ENCODE measurements at regions not wholly inside any gene's neighbourhood (a gene's known extent, or its start where the extent isn't known, plus 50 kb on each side); places are given as distances from the start of the nearest gene placed in this dataset.

GRCh38 chr2:33891616-33892015, 292.5 kb upstream of the FAM98A start:
- H4K20me1 ChIP-seq (ENCODE audit: control insufficient read depth, insufficient read depth), result no peaks in the 10 kb centered on the region
- no peaks in the 10 kb centered on the region for H3K36me3 ChIP-seq (ENCODE audit: control insufficient read depth in 2 of 2, insufficient read depth in 2 of 2, low read length in 1 of 2)
- H3K27ac ChIP-seq (ENCODE audit: control insufficient read depth, insufficient read depth), result no peak overlapping the region
- ChIA-PET POLR2A (no interaction called here), CTCF (no interaction called here), RAD21 (ENCODE audit: unreplicated experiment) (no interaction called here), SMC1A (ENCODE audit: uncharacterized antibody, unreplicated experiment) (no interaction called here)
- H3K79me2 ChIP-seq (ENCODE audit: control insufficient read depth, insufficient read depth, low read length), result no peaks in the 10 kb centered on the region
- ATAC-seq (no peak), FAIRE-seq (no peak), DNase-seq (ENCODE audit: low read depth, low spot score) (no peak)
- H3K9me3 ChIP-seq (replicated peaks; ENCODE audit: control insufficient read depth, insufficient read depth, low read length), result no peaks in the 10 kb centered on the region
- H3K4me2 ChIP-seq (ENCODE audit: control insufficient read depth, insufficient read depth), result no peak overlapping the region
- TF ChIP-seq ATF7 (IDR thresholded peaks at IDR 0.05; ENCODE audit: low read depth) (no peak), EGR1 (IDR thresholded peaks at IDR 0.05; ENCODE audit: borderline replicate concordance in 1 of 2, low read depth in 2 of 2, low read length in 2 of 2) (no peak), EZH2 (IDR thresholded peaks at IDR 0.05; ENCODE audit: borderline replicate concordance, control insufficient read depth, low read depth, low read length) (no peak), RAD51 (IDR thresholded peaks at IDR 0.05) (no peak), PAX8 (IDR thresholded peaks at IDR 0.05) (no peak), TAF1 (IDR thresholded peaks at IDR 0.05; ENCODE audit: borderline replicate concordance, low read depth, low read length) (no peak), SPI1 (IDR thresholded peaks at IDR 0.05; ENCODE audit: borderline replicate concordance, insufficient read depth, low read depth, low read length) (no peak), SIN3A (IDR thresholded peaks at IDR 0.05; ENCODE audit: low read depth, low read length) (no peak), MTA3 (IDR thresholded peaks at IDR 0.05; ENCODE audit: borderline replicate concordance, low read length) (no peak)
- TF ChIP-seq, protein P1, sequence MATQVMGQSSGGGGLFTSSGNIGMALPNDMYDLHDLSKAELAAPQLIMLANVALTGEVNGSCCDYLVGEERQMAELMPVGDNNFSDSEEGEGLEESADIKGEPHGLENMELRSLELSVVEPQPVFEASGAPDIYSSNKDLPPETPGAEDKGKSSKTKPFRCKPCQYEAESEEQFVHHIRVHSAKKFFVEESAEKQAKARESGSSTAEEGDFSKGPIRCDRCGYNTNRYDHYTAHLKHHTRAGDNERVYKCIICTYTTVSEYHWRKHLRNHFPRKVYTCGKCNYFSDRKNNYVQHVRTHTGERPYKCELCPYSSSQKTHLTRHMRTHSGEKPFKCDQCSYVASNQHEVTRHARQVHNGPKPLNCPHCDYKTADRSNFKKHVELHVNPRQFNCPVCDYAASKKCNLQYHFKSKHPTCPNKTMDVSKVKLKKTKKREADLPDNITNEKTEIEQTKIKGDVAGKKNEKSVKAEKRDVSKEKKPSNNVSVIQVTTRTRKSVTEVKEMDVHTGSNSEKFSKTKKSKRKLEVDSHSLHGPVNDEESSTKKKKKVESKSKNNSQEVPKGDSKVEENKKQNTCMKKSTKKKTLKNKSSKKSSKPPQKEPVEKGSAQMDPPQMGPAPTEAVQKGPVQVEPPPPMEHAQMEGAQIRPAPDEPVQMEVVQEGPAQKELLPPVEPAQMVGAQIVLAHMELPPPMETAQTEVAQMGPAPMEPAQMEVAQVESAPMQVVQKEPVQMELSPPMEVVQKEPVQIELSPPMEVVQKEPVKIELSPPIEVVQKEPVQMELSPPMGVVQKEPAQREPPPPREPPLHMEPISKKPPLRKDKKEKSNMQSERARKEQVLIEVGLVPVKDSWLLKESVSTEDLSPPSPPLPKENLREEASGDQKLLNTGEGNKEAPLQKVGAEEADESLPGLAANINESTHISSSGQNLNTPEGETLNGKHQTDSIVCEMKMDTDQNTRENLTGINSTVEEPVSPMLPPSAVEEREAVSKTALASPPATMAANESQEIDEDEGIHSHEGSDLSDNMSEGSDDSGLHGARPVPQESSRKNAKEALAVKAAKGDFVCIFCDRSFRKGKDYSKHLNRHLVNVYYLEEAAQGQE (IDR thresholded peaks at IDR 0.05; ENCODE audit: low read depth, low read length), result no peak
- in situ Hi-C loops (cut with MboI), result no loop called here
- 23% methylated on average over 4 of the region's 4 CpGs for WGBS (ENCODE audit: insufficient coverage, insufficient replicate concordance, low lambda C conversion rate, missing lambda C conversion rate)
- intact Hi-C loops (cut with micrococcal nuclease; ENCODE audit: unreplicated experiment), result no loop called here
- H3K9ac ChIP-seq (ENCODE audit: control insufficient read depth, insufficient read depth, low read length), result no peak overlapping the region
- H3K4me1 ChIP-seq (ENCODE audit: control insufficient read depth, insufficient read depth, low read length), result no peaks in the 10 kb centered on the region
- H3K27me3 ChIP-seq (replicated peaks in 1 of 2; ENCODE audit: control insufficient read depth in 2 of 2, insufficient read depth in 2 of 2, low read length in 1 of 2), result no peaks in the 10 kb centered on the region
- no TSS peak for BruUV-seq (replicated peaks)
- no peak overlapping the region for H2AFZ ChIP-seq (ENCODE audit: control insufficient read depth, low read depth, low read length)
- no peak overlapping the region for H3K4me3 ChIP-seq

Measured in GM12878 (cell line).